Endothelial cell of umbilical vein (primary cell): ENCODE measurements at regions not wholly inside any gene's neighbourhood (a gene's known extent, or its start where the extent isn't known, plus 50 kb on each side); places are given as distances from the start of the nearest gene placed in this dataset.

Experiments used
- BruUV-seq: library from RNA; stranded (reverse); fragments of 400-500 nt; replicated peaks from 2 replicates; lab custom pipeline; 2021; lab: Mats Ljungman, UMichigan
- CTCF ChIA-PET: fragments of 300-600, 350-600 bp; sonication (Branson Sonifier 250); formaldehyde crosslinking; loops from one replicate; lab custom pipeline; 2021; ENCODE audit warnings: antibody characterized with exemption, inconsistent platforms; lab: Charles Lee
- POLR2A ChIA-PET: fragments of 300-600, 350-600 bp; sonication (Branson Sonifier 250); formaldehyde crosslinking; loops from one replicate; lab custom pipeline; 2021; ENCODE audit warnings: antibody characterized with exemption, inconsistent platforms; lab: Charles Lee
- DNase-seq: peaks from one replicate; pipeline ENCODE4 v3.0.0-alpha.2; 2011; ENCODE audit warnings: low read depth, low spot score
- FAIRE-seq: peaks from 2 replicates; lab custom pipeline; 2011; peaks lifted over from hg19 to GRCh38; lab: Jason Lieb, UNC
- H2AFZ ChIP-seq: 2 replicates; pipeline ENCODE4 v1.6.0; 2012; ENCODE audit warnings: low read depth, low read length, control low read depth, inconsistent platforms
- H3K27ac ChIP-seq: 2 replicates; pipeline ENCODE4 v1.5.1; 2011; ENCODE audit warnings: low read depth, mild to moderate bottlenecking, control low read depth, low read length, moderate library complexity; ENCODE audit not compliant: insufficient read depth
- H3K27me3 ChIP-seq, 2 experiments: 2 replicates each; pipeline versions ENCODE4 v1.6.0 to v1.6.1; 2011; ENCODE audit warnings: low read length in 2 of 2, mixed read lengths in 1 of 2; ENCODE audit not compliant: control insufficient read depth in 2 of 2, insufficient read depth in 2 of 2
- H3K36me3 ChIP-seq, 2 experiments: 2 replicates in 1 of 2; 3 replicates in 1 of 2; pipeline ENCODE4 v1.5.1; 2011; ENCODE audit warnings: low read length in 2 of 2, mild to moderate bottlenecking in 1 of 2, moderate library complexity in 1 of 2; ENCODE audit not compliant: control insufficient read depth in 2 of 2, insufficient read depth in 2 of 2; ENCODE audit errors: extremely low read depth in 1 of 2
- H3K4me1 ChIP-seq: 3 replicates; pipeline ENCODE4 v1.5.1; 2011; ENCODE audit warnings: mild to moderate bottlenecking, low read length; ENCODE audit not compliant: control insufficient read depth, insufficient read depth; ENCODE audit errors: extremely low read depth
- H3K4me2 ChIP-seq: 2 replicates; pipeline ENCODE4 v1.6.1; 2011; ENCODE audit warnings: low read length, control low read depth, mixed read lengths; ENCODE audit not compliant: insufficient read depth
- H3K4me3 ChIP-seq, 3 experiments: fragments of 200-600 bp in 1 of 3; sonication (generic), shearing (Covaris generic) in 1 of 3; replicated peaks in 1 of 3; 2 replicates each; pipeline ENCODE4 v1.5.1; 2011 to 2016; ENCODE audit warnings: control low read depth in 3 of 3, low read length in 3 of 3, mild to moderate bottlenecking in 2 of 3, inconsistent platforms in 1 of 3, low read depth in 1 of 3, moderate library complexity in 1 of 3; ENCODE audit not compliant: insufficient read depth in 1 of 3
- H3K79me2 ChIP-seq: 2 replicates; pipeline ENCODE4 v1.6.0; 2012; ENCODE audit warnings: low read length, inconsistent platforms; ENCODE audit not compliant: control insufficient read depth, insufficient read depth
- H3K9ac ChIP-seq: replicated peaks from 2 replicates; pipeline ENCODE3; 2011; ENCODE audit warnings: low read length, control low read depth; ENCODE audit not compliant: insufficient read depth; ENCODE audit errors: extremely low read depth
- H3K9me1 ChIP-seq: replicated peaks from 3 replicates; pipeline ENCODE4 v1.6.0; 2011; ENCODE audit warnings: mild to moderate bottlenecking, low read length; ENCODE audit not compliant: control insufficient read depth, insufficient read depth; ENCODE audit errors: extremely low read depth
- H3K9me3 ChIP-seq: replicated peaks from 2 replicates; pipeline ENCODE4 v1.5.1; 2012; ENCODE audit warnings: low read length, inconsistent platforms; ENCODE audit not compliant: control insufficient read depth, insufficient read depth
- H4K20me1 ChIP-seq: replicated peaks from 2 replicates; pipeline ENCODE3; 2011; ENCODE audit warnings: mild to moderate bottlenecking, low read length; ENCODE audit not compliant: control insufficient read depth, insufficient read depth; ENCODE audit errors: extremely low read depth
- EZH2 ChIP-seq: IDR thresholded peaks from 2 replicates; pipeline ENCODE4 v1.6.1; 2012; ENCODE audit warnings: borderline replicate concordance, low read depth, mild to moderate bottlenecking, moderate library complexity, low read length, inconsistent platforms; ENCODE audit not compliant: severe bottlenecking
- FOS ChIP-seq: IDR thresholded peaks from 2 replicates; pipeline ENCODE4 v1.6.1; 2011; ENCODE audit warnings: mild to moderate bottlenecking, low read length, moderate library complexity, borderline replicate concordance; ENCODE audit not compliant: insufficient read depth
- GATA2 ChIP-seq: IDR thresholded peaks from 2 replicates; pipeline ENCODE4 v1.7.0; 2011; ENCODE audit warnings: low read depth, mild to moderate bottlenecking, moderate library complexity, mixed read lengths, low read length; ENCODE audit not compliant: insufficient read length, insufficient read depth
- JUN ChIP-seq: IDR thresholded peaks from 2 replicates; pipeline ENCODE4 v1.6.1; 2011; ENCODE audit warnings: borderline replicate concordance, low read depth; ENCODE audit not compliant: insufficient read length, insufficient read depth
- MYC ChIP-seq: IDR thresholded peaks from one replicate; pipeline ENCODE4 v1.6.1; 2011; ENCODE audit warnings: mild to moderate bottlenecking, low read depth, low read length
- POLR2A ChIP-seq: IDR thresholded peaks from 2 replicates; pipeline ENCODE4 v1.6.1; 2012; ENCODE audit warnings: low read depth, mild to moderate bottlenecking, control low read depth, low read length
- POLR2AphosphoS5 ChIP-seq: IDR thresholded peaks from 2 replicates; pipeline ENCODE4 v1.6.1; 2012; ENCODE audit warnings: low read depth, mild to moderate bottlenecking, control low read depth, low read length, moderate library complexity; ENCODE audit not compliant: insufficient read depth
- dilution Hi-C: fragments of 300-500 bp; cut with MboI; formaldehyde crosslinking; loops from one replicate; pipeline ENCODE4 v1.15.0; 2019; ENCODE audit warnings: low sequenced_read_pairs; ENCODE audit not compliant: extremely low pct_ligation_motif_present
- intact Hi-C: fragments of 100-400 bp; cut with micrococcal nuclease; formaldehyde crosslinking; loops from one replicate; pipeline ENCODE4 v1.10.0; 2022
- TF ChIP-seq, protein P1 (sequence below), 2 donors: IDR thresholded peaks; 1 replicate in 1 of 2; 2 replicates in 1 of 2; pipeline ENCODE4 v1.5.1; 2011; ENCODE audit warnings: low read length in 2 of 2, mild to moderate bottlenecking in 2 of 2, moderate library complexity in 2 of 2, control low read depth in 1 of 2, inconsistent platforms in 1 of 2, low read depth in 1 of 2; ENCODE audit not compliant: insufficient read depth in 1 of 2; ENCODE audit errors: extremely low read depth in 1 of 2
- TF ChIP-seq, protein P2 (sequence below): IDR thresholded peaks from 2 replicates; pipeline ENCODE4 v1.6.1; 2011; ENCODE audit not compliant: insufficient read depth, insufficient read length

DNA sequence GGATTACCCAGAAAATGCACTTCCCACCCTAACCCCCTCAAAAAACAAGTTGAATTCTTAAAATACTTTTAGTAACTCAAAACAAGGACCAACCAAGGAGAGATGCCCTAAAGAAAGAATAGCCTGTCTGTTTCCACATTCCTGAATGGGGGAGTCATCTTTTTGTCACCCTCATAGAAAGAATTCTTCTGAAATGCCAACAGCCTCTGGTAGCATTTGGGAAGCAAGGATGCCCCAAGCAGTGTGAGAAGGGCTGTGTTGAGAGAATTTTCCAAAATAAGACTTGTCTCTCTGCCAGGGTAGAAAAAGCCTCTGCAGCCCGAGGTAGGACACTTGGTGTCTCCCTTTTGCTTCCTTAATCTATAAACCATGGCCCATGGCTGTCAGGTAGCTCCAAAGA, 173.1 kb upstream of the VCX3A start:
- POLR2A ChIA-PET: no interaction called here
- no peaks in the 10 kb centered on the region for H3K4me1 ChIP-seq
- no peaks in the 10 kb centered on the region for H4K20me1 ChIP-seq
- dilution Hi-C loops: no loop called here
- H3K9ac ChIP-seq: no peak overlapping the region
- H3K9me3 ChIP-seq: no peaks in the 10 kb centered on the region
- H3K79me2 ChIP-seq: no peaks in the 10 kb centered on the region
- H2AFZ ChIP-seq: no peak overlapping the region
- H3K27ac ChIP-seq: no peak overlapping the region
- no peaks in the 10 kb centered on the region for H3K27me3 ChIP-seq
- FAIRE-seq (no peak), DNase-seq (no peak)
- TF ChIP-seq, protein P1, sequence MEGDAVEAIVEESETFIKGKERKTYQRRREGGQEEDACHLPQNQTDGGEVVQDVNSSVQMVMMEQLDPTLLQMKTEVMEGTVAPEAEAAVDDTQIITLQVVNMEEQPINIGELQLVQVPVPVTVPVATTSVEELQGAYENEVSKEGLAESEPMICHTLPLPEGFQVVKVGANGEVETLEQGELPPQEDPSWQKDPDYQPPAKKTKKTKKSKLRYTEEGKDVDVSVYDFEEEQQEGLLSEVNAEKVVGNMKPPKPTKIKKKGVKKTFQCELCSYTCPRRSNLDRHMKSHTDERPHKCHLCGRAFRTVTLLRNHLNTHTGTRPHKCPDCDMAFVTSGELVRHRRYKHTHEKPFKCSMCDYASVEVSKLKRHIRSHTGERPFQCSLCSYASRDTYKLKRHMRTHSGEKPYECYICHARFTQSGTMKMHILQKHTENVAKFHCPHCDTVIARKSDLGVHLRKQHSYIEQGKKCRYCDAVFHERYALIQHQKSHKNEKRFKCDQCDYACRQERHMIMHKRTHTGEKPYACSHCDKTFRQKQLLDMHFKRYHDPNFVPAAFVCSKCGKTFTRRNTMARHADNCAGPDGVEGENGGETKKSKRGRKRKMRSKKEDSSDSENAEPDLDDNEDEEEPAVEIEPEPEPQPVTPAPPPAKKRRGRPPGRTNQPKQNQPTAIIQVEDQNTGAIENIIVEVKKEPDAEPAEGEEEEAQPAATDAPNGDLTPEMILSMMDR (IDR thresholded peaks at IDR 0.05; ENCODE audit: extremely low read depth in 1 of 2, insufficient read depth in 1 of 2, low read depth in 1 of 2, low read length in 2 of 2): no peak
- TF ChIP-seq JUN (no peak), EZH2 (no peak), POLR2A (no peak), GATA2 (no peak), FOS (no peak), POLR2AphosphoS5 (no peak), MYC (no peak)
- TF ChIP-seq, protein P2, sequence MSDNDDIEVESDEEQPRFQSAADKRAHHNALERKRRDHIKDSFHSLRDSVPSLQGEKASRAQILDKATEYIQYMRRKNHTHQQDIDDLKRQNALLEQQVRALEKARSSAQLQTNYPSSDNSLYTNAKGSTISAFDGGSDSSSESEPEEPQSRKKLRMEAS: no peak
- no peak overlapping the region for H3K4me3 ChIP-seq
- CTCF ChIA-PET: no interaction called here
- H3K4me2 ChIP-seq: no peak overlapping the region
- H3K9me1 ChIP-seq: no peaks in the 10 kb centered on the region
- BruUV-seq: no TSS peak
- intact Hi-C loops: no loop called here
- H3K36me3 ChIP-seq: no peaks in the 10 kb centered on the region
